Stimulated activated CD4-positive, alpha-beta T cell treated with anti-CD3 and anti-CD28 coated beads, TNF-alpha, amount 100 ng/mL, for 1 hour (primary cell): ENCODE measurements at regions not wholly inside any gene's neighbourhood (a gene's known extent, or its start where the extent isn't known, plus 50 kb on each side); places are given as distances from the start of the nearest gene placed in this dataset.

Experiments used
- DNase-seq, 3 donors: peaks; one replicate each; pipeline ENCODE4 v3.0.0-alpha.2; 2020; ENCODE audit warnings: low read depth in 3 of 3, low spot score in 1 of 3

- no peak for DNase-seq
Observed at GRCh38 chr5:61621202-61621650, 289.2 kb downstream of the ZSWIM6 start.

GRCh38 chr5:61622156-61622555, 290.1 kb downstream of the ZSWIM6 start:
- DNase-seq = no peak

GRCh38 chr5:61623401-61624069, 291.5 kb downstream of the ZSWIM6 start:
- DNase-seq = no peak

DNA sequence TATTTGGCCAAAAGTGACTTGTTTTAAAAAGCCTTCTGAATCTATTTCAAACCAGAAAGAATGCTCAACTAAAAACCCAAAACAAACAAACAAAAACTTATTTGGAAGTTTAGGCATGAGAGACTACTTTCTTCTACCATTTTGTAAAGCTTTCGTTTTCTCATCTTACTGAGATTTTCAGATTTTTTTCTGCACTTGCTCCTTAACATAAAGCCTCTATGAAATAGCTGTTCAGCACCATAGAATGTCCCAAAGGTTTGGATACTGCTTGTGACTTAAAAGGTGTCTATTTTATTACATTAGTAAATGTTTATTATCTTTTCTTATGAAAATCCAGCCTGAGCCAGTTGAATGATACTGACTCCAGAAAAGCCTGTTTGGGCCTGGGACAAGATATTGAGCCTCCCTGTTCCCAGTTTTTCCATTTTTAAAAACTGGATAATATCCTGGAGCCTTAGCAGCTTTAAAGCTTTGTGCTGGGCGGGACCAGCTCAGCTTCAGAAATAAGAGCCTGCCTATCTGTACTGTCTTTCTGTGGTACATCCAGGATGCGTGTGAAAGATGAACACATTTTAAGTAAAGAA, 292.6 kb downstream of the ZSWIM6 start:
- no peak for DNase-seq

DNA sequence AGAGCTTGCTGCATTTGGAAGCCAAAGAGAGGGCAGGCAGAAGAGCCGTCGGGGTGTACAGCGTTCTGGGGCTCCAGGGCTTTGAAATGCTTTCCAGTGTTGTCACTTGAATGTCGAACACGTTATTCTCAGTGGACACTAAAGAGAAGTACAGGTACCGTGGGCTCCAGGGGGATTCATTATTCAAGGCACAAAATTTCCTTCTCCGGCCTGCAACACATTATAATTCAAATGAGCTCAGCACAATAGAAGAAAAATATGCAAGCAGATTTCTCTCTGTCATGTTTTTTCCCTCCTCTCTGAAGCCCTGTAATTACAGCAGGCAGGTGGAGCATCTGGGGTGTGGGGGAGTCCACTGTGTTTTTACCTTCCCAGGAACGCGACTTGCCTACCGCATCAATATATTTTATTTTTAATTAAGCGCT, 293.1 kb downstream of the ZSWIM6 start:
- DNase-seq = no peak

GRCh38 chr5:61625681-61626621, 293.9 kb downstream of the ZSWIM6 start:
- DNase-seq = no peak

- no peak for DNase-seq
Observed at GRCh38 chr5:61626639-61627282, 294.7 kb downstream of the ZSWIM6 start.

DNA sequence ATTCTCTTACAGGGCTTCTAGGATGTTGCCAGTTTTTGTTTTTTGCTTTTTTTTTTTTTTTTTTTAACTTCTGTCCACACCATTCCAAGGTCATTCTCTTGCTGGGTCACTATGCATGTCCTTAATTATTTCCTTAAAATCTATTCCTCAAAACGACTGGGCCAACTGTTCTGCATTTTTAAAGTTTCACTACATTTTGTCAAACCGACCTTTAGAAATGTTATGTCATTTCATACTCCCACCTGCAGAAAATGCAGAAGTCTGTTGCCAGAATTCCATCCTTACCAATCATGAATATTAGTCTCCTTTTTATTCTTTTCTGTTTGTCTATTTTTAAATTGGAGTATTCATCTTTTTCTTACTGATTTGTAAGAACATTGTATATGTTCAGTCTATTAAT, 295.5 kb downstream of the ZSWIM6 start:
- no peak for DNase-seq

GRCh38 chr5:61630908-61631307, 298.9 kb downstream of the ZSWIM6 start:
- no peak for DNase-seq

DNA sequence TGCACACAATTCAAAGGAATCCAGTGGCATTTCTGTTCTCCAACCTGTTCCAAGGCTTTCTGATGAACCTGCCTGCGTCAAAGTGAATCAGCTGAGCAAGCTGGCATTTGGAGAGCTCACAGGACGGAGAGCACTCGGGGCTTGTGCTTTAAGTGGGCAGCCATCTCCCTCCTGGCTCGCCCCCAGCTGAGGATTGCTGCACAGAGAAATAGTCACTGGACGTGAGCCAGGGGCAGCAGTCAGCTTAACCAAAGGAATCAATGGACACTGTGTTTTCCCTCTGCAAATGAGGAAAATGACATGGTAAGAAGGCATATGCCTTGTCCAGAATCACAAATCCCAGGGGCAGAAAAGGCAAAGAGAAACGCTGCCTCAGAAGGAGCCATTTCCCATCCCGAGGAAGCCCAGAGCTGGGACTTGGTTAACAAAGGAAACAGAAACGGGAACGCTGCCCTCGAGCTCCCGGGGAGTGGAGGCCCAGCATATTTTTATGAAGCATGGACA, 299.4 kb downstream of the ZSWIM6 start:
- no peak for DNase-seq

GRCh38 chr5:61632064-61632463, 300.0 kb downstream of the ZSWIM6 start:
- DNase-seq = no peak

GRCh38 chr5:61635271-61635670, 303.2 kb downstream of the ZSWIM6 start:
- DNase-seq = no peak

DNA sequence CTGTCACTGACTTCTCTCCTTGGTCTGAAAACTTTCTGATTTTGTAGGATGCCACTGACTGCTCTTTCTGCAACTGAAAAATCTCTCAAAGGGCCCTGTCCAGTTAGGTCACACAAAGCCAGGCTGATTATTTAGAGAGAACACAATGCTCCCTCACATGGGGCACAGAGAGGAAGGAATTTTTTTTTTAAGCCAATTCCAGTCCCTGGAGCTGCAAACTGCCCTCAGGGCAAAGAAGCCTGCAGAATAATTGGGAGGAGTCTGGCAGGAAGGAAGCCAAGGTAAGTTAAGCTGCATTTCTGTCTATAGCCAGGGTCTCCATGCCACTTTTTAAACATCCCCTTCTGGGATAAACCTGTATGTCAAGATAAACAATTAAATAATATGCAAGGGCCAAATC, 305.5 kb downstream of the ZSWIM6 start:
- DNase-seq = no peak

GRCh38 chr5:61638476-61638875, 306.4 kb downstream of the ZSWIM6 start:
- no peak for DNase-seq

- DNase-seq = no peak
Observed at GRCh38 chr5:61640179-61641021, 308.3 kb downstream of the ZSWIM6 start.

- DNase-seq = no peak
Observed at GRCh38 chr5:61641748-61642565, 309.9 kb downstream of the ZSWIM6 start.

- DNase-seq = no peak
Observed at GRCh38 chr5:61647672-61648071, 315.6 kb downstream of the ZSWIM6 start.

- no peak for DNase-seq
Observed at GRCh38 chr5:61649231-61649630, 317.2 kb downstream of the ZSWIM6 start.

- no peak for DNase-seq
Observed at GRCh38 chr5:61649971-61650370, 317.9 kb downstream of the ZSWIM6 start.
